ENCODE measurements at regions not wholly inside any gene's neighbourhood (a gene's known extent, or its start where the extent isn't known, plus 50 kb on each side); places are given as distances from the start of the nearest gene placed in this dataset.
"Not testable (repeated sequence)": the region's sequence is repeated elsewhere in the genome, so short reads cannot be mapped to it uniquely, and the experiment has no call there.

GRCh38 chr5:160498441-160499043, 76.9 kb downstream of the PTTG1 start:
- intact Hi-C loops (cut with micrococcal nuclease); DNase-seq; H3K27me3 Mint-ChIP-seq; H3K4me3 Mint-ChIP-seq; H3K27ac Mint-ChIP-seq; H3K9me3 Mint-ChIP-seq: not testable (repeated sequence)
- peaks cover 13% of the 10 kb centered on the region for H3K36me3 Mint-ChIP-seq (ENCODE audit: low read depth)
- H3K4me1 Mint-ChIP-seq: peaks cover 26% of the 10 kb centered on the region

- peaks cover 3% of the 10 kb centered on the region for H3K9me3 Mint-ChIP-seq
- H3K27me3 Mint-ChIP-seq: peaks cover 4% of the 10 kb centered on the region
- H3K4me1 Mint-ChIP-seq: peaks cover 36% of the 10 kb centered on the region
- H3K4me3 Mint-ChIP-seq: no peak overlapping the region
- H3K36me3 Mint-ChIP-seq (ENCODE audit: low read depth): peaks cover 6% of the 10 kb centered on the region
- no peak for DNase-seq
- H3K27ac Mint-ChIP-seq: no peak overlapping the region
- intact Hi-C loops (cut with micrococcal nuclease): loop anchor here (10.0 kb wide), 1 partner anchor 1044 kb away; the partner anchor contains the start of gene GABRB2
Observed at GRCh38 chr5:160500786-160501779, 79.4 kb downstream of the PTTG1 start.

- Mint-ChIP-seq H3K4me3 (no peak overlapping the region), H3K27ac (peak overlapping the region; percentile 63), H3K4me1 (peaks cover 54% of the 10 kb centered on the region), H3K36me3 (ENCODE audit: low read depth) (peaks cover 5% of the 10 kb centered on the region), H3K27me3 (peaks cover 4% of the 10 kb centered on the region), H3K9me3 (peaks cover 3% of the 10 kb centered on the region)
- intact Hi-C loops (cut with micrococcal nuclease): loop anchor here (5.0 to 10.0 kb wide), 2 partner anchors 83 to 1040 kb away; partner anchors contain the start of genes GABRB2 and PTTG1
- DNase-seq: no peak
Observed at GRCh38 chr5:160504906-160505305, 83.3 kb downstream of the PTTG1 start.

DNA sequence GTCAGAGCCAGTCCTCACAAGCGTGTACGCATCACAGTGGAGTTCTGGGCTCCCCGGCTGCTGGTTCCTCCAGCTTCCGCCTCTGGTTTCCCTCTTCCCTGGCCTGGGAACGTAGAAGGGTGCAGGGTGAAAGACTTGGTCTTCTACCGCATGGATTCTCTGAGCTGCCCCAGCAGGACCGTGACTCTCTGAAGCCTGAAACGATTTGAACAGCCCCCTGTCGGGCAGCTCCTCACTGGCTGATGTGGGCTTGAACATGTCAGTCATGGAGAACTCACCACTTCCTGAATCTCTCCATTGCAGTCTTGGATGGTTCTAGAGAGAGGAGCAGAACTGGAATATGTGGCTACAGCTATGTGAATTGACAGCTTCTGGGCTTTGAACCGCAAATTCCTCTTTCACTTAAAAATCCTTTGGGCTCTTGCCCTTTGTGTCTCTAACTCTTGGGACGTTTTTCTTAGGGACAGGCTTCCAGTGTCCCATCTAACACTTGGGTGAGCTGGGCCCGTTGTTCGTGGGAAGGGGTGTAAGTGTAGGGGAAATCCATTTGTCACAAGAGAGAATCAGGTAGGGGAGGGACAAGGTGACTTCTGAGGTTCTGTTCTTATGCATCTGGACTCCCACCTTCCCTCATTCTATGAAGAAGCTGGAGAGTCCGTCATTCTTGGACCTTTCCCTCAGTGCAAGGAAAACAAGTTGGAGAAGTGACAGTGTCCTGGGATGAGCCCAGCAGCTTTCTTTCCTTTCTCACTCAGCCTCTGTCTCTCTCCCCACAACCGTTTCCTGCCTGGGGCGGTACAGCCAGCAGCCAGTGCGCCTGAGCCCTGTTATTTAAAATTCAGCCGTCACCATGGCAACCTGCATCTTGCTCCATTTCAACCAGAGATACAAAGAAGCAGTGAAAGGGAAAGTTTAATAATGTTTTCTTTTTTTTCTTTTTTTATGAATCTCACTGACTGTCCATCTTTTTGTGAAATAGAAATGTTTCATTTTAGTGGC, 84.7 kb downstream of the PTTG1 start:
- Mint-ChIP-seq H3K27me3 (peaks cover 4% of the 10 kb centered on the region), H3K4me3 (peak overlapping the region; percentile 79), H3K27ac (peak overlapping the region; percentile 96), H3K9me3 (peaks cover 3% of the 10 kb centered on the region), H3K36me3 (ENCODE audit: low read depth) (peaks cover 1% of the 10 kb centered on the region), H3K4me1 (peaks cover 49% of the 10 kb centered on the region)
- intact Hi-C loops (cut with micrococcal nuclease): loop anchor here (1.0 to 10.0 kb wide), 5 partner anchors 10 to 1038 kb away; partner anchors contain the start of genes GABRB2 and PTTG1
- peak; percentile 95 for DNase-seq

- H3K9me3 Mint-ChIP-seq: peaks cover 3% of the 10 kb centered on the region
- intact Hi-C loops (cut with micrococcal nuclease): loop anchor here (1.0 to 10.0 kb wide), 4 partner anchors 11 to 1038 kb away; partner anchors contain the start of genes GABRB2 and PTTG1
- H3K4me3 Mint-ChIP-seq: peak overlapping the region; percentile 79
- peak; percentile 68 for DNase-seq
- peaks cover 5% of the 10 kb centered on the region for H3K27me3 Mint-ChIP-seq
- peaks cover 1% of the 10 kb centered on the region for H3K36me3 Mint-ChIP-seq (ENCODE audit: low read depth)
- H3K27ac Mint-ChIP-seq: peak overlapping the region; percentile 96
- peaks cover 49% of the 10 kb centered on the region for H3K4me1 Mint-ChIP-seq
Observed at GRCh38 chr5:160507221-160507721, 85.6 kb downstream of the PTTG1 start.

- H3K4me1 Mint-ChIP-seq: peaks cover 52% of the 10 kb centered on the region
Observed at GRCh38 chr5:160508780-160509361, 87.2 kb downstream of the PTTG1 start.

DNA sequence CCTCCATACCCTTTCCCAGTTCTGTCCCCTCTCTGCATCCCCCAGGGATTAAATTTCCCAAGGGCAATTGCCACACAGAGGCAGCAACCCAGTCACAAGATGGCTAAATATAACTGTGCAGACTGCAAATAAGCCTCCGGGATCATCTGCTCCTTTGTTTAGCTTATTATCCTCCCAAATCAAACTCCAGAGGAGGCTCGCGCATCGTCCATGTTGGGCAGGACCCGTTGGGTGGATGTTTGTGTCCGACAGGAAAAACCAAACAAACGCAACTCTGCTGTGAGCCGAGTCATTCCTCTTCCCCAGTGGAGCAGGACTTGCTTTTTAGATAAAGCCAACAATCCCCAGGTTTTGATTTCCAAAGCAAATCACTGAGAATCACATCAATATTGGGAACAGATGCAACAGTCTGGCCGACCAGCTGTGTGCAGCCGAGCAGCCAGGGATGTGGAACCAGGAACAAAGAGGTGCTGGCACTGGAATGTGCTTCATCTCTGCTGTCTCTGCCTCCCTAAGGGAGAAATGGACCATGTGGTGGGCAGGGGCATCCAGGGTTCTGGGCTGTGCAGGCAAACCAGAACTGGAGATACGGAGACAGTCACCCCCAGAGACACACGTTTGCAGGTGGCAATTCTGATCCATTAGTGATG, 89.8 kb downstream of the PTTG1 start:
- Mint-ChIP-seq H3K36me3 (ENCODE audit: low read depth) (peaks cover 2% of the 10 kb centered on the region), H3K27me3 (peaks cover 5% of the 10 kb centered on the region), H3K9me3 (no peaks in the 10 kb centered on the region), H3K4me1 (peaks cover 30% of the 10 kb centered on the region), H3K4me3 (no peak overlapping the region), H3K27ac (no peak overlapping the region)
- DNase-seq: no peak
- intact Hi-C loops (cut with micrococcal nuclease): no loop called here

More at GRCh38 chr5:160508780-160509361, 87.2 kb downstream of the PTTG1 start:
- DNase-seq: peak; percentile 93
- Mint-ChIP-seq H3K9me3 (no peaks in the 10 kb centered on the region), H3K27me3 (peaks cover 5% of the 10 kb centered on the region), H3K36me3 (ENCODE audit: low read depth) (no peaks in the 10 kb centered on the region), H3K27ac (peak overlapping the region; percentile 67), H3K4me3 (peak overlapping the region; percentile 31)
- intact Hi-C loops (cut with micrococcal nuclease): loop anchor here (1.0 to 10.0 kb wide), 5 partner anchors 30 to 1036 kb away; partner anchors contain the start of genes GABRB2 and PTTG1

All from activated CD4-positive, alpha-beta T cell treated with anti-CD3 and anti-CD28 coated beads, Interleukin-2, amount 10 ng/mL, durations not matched to agents 24 days and 14 days (primary cell).